Activated CD8-positive, alpha-beta memory T cell treated with anti-CD3 and anti-CD28 coated beads, Interleukin-2, amount 50 U/mL, for 48 hours (primary cell): ENCODE measurements at regions not wholly inside any gene's neighbourhood (a gene's known extent, or its start where the extent isn't known, plus 50 kb on each side); places are given as distances from the start of the nearest gene placed in this dataset.
"Not testable (repeated sequence)": the region's sequence is repeated elsewhere in the genome, so short reads cannot be mapped to it uniquely, and the experiment has no call there.

Experiments used
- DNase-seq: peaks from one replicate; pipeline ENCODE4 v3.0.0-alpha.2; 2020

- no peak for DNase-seq
Measured at GRCh38 chr13:50200569-50200968, 185.3 kb downstream of the KCNRG start.

GRCh38 chr13:50200988-50201387 is 185.7 kb downstream of the KCNRG start:
- no peak for DNase-seq

GRCh38 chr13:50202485-50202884 is 187.2 kb downstream of the KCNRG start:
- DNase-seq, result no peak

GRCh38 chr13:50203256-50203941 is 188.2 kb downstream of the KCNRG start:
- DNase-seq, result no peak

- no peak for DNase-seq
Measured at GRCh38 chr13:50205581-50205980, 190.3 kb downstream of the KCNRG start.

- DNase-seq, result no peak
Measured at GRCh38 chr13:50208826-50209335, 193.6 kb downstream of the KCNRG start.

GRCh38 chr13:50209631-50210030 is 194.4 kb downstream of the KCNRG start:
- no peak for DNase-seq

GRCh38 chr13:50213526-50213925 is 198.3 kb downstream of the KCNRG start:
- no peak for DNase-seq

GRCh38 chr13:50214514-50214913 is 199.3 kb downstream of the KCNRG start:
- DNase-seq, result no peak

- DNase-seq, result no peak
Measured at GRCh38 chr13:50215399-50215798, 200.2 kb downstream of the KCNRG start.

- DNase-seq, result no peak
Measured at GRCh38 chr13:50219743-50220142, 204.5 kb downstream of the KCNRG start.

GRCh38 chr13:50220938-50221337 is 205.7 kb downstream of the KCNRG start:
- no peak for DNase-seq

GRCh38 chr13:50222569-50223332 is 207.5 kb downstream of the KCNRG start:
- no peak for DNase-seq

- DNase-seq, result no peak
Measured at GRCh38 chr13:50224534-50224933, 209.3 kb downstream of the KCNRG start.

- no peak for DNase-seq
Measured at GRCh38 chr13:50225193-50226155, 210.2 kb downstream of the KCNRG start.

GRCh38 chr13:50226515-50227155 is 211.4 kb downstream of the KCNRG start:
- no peak for DNase-seq

- DNase-seq, result peak; percentile 63
Measured at GRCh38 chr13:50227361-50227760, 212.1 kb downstream of the KCNRG start.

- DNase-seq, result no peak
Measured at GRCh38 chr13:50228527-50228926, 213.3 kb downstream of the KCNRG start.

- DNase-seq, result no peak
Measured at GRCh38 chr13:50229960-50230661, 214.9 kb downstream of the KCNRG start.

- no peak for DNase-seq
Measured at GRCh38 chr13:50230662-50230978, 215.4 kb downstream of the KCNRG start.

GRCh38 chr13:50233574-50233973 is 218.3 kb downstream of the KCNRG start:
- not testable (repeated sequence) for DNase-seq
